Transverse colon (tissue), 4 donors: ENCODE measurements at regions not wholly inside any gene's neighbourhood (a gene's known extent, or its start where the extent isn't known, plus 50 kb on each side); places are given as distances from the start of the nearest gene placed in this dataset.

Experiments
- CTCF ChIP-seq, 5 experiments: fragments of 200-600 bp in 3 of 5; fragments of 450-650 bp in 2 of 5; sonication (generic) in 3 of 5; IDR thresholded peaks; 1 replicate in 2 of 5; 2 replicates in 3 of 5; pipeline ENCODE4 v1.5.1; 2016 to 2017; ENCODE audit warnings: antibody characterized with exemption in 5 of 5, inconsistent platforms in 3 of 5, mild to moderate bottlenecking in 2 of 5, moderate library complexity in 1 of 5
- EP300 ChIP-seq: sonication (generic); formaldehyde crosslinking; IDR thresholded peaks from one replicate; pipeline ENCODE4 v1.6.1; 2017; ENCODE audit warnings: antibody characterized with exemption, low read depth
- POLR2A ChIP-seq: fragments of 450-650 bp; IDR thresholded peaks from one replicate; pipeline ENCODE4 v1.6.1; 2016; ENCODE audit warnings: antibody characterized with exemption, mild to moderate bottlenecking, moderate library complexity
- POLR2AphosphoS5 ChIP-seq, 3 donors: sonication (generic); formaldehyde crosslinking; IDR thresholded peaks; one replicate each; pipeline ENCODE4 v1.6.1; 2016; ENCODE audit warnings: antibody characterized with exemption in 3 of 3

GRCh38 chr20:40607927-40608326, 81.1 kb downstream of the MAFB start:
- TF ChIP-seq POLR2AphosphoS5 (IDR thresholded peaks at IDR 0.05): no peak
- TF ChIP-seq POLR2A: no peak
- TF ChIP-seq CTCF (IDR thresholded peaks at IDR 0.05): no peak
- no peak for TF ChIP-seq EP300
